ENCODE measurements at regions not wholly inside any gene's neighbourhood (a gene's known extent, or its start where the extent isn't known, plus 50 kb on each side); places are given as distances from the start of the nearest gene placed in this dataset.

GRCh38 chr16:58948244-58948643, 214.1 kb upstream of the GOT2 start:
- TF ChIP-seq CTCF (IDR thresholded peaks at IDR 0.05 in 4 of 5, conservative IDR thresholded peaks at IDR 0.05 in 1 of 5) (no peak), POLR2A (IDR thresholded peaks at IDR 0.05) (no peak)
